HG03354 (cell line): ENCODE measurements at regions not wholly inside any gene's neighbourhood (a gene's known extent, or its start where the extent isn't known, plus 50 kb on each side); places are given as distances from the start of the nearest gene placed in this dataset.

Experiments
- ATAC-seq: cut with Tn5 transposase; IDR thresholded peaks from one replicate; pipeline ENCODE4 v1.9.1; 2021; ENCODE audit warnings: mild to moderate bottlenecking; ENCODE audit not compliant: unreplicated experiment, poor library complexity, severe bottlenecking

GRCh38 chr13:106774621-106775020, 206.7 kb upstream of the ARGLU1 start:
- no peak for ATAC-seq

GRCh38 chr13:106772006-106772601, 204.2 kb upstream of the ARGLU1 start:
- no peak for ATAC-seq

GRCh38 chr13:106768991-106769390, 201.1 kb upstream of the ARGLU1 start:
- ATAC-seq: no peak

GRCh38 chr13:106762708-106763107, 194.8 kb upstream of the ARGLU1 start:
- no peak for ATAC-seq

GRCh38 chr13:106756446-106756845, 188.5 kb upstream of the ARGLU1 start:
- no peak for ATAC-seq

GRCh38 chr13:106755542-106755941, 187.6 kb upstream of the ARGLU1 start:
- no peak for ATAC-seq

- no peak for ATAC-seq
These were observed 185.3 kb upstream of the ARGLU1 start for GRCh38 chr13:106753251-106753650.

GRCh38 chr13:106752584-106753170, 184.7 kb upstream of the ARGLU1 start:
- ATAC-seq: no peak

- no peak for ATAC-seq
These were observed 180.8 kb upstream of the ARGLU1 start for GRCh38 chr13:106748785-106749184.

GRCh38 chr13:106744516-106744915, 176.6 kb upstream of the ARGLU1 start:
- no peak for ATAC-seq

GRCh38 chr13:106738186-106738678, 170.3 kb upstream of the ARGLU1 start:
- no peak for ATAC-seq

- ATAC-seq: no peak
These were observed 169.0 kb upstream of the ARGLU1 start for GRCh38 chr13:106736941-106737340.

GRCh38 chr13:106734198-106734597, 166.3 kb upstream of the ARGLU1 start:
- ATAC-seq: no peak

- no peak for ATAC-seq
These were observed 155.1 kb upstream of the ARGLU1 start for GRCh38 chr13:106723036-106723435.

- ATAC-seq: no peak
These were observed 154.7 kb upstream of the ARGLU1 start for GRCh38 chr13:106722620-106723019.

- no peak for ATAC-seq
These were observed 153.7 kb upstream of the ARGLU1 start for GRCh38 chr13:106721599-106721998.

GRCh38 chr13:106714271-106714982, 146.5 kb upstream of the ARGLU1 start:
- no peak for ATAC-seq

GRCh38 chr13:106712381-106712780, 144.4 kb upstream of the ARGLU1 start:
- ATAC-seq: no peak

- no peak for ATAC-seq
These were observed 142.3 kb upstream of the ARGLU1 start for GRCh38 chr13:106710266-106710665.

GRCh38 chr13:106709522-106709921, 141.6 kb upstream of the ARGLU1 start:
- ATAC-seq: no peak

- no peak for ATAC-seq
These were observed 134.6 kb upstream of the ARGLU1 start for GRCh38 chr13:106702505-106702904.
